AG04450 (cell line): ENCODE measurements at regions not wholly inside any gene's neighbourhood (a gene's known extent, or its start where the extent isn't known, plus 50 kb on each side); places are given as distances from the start of the nearest gene placed in this dataset.

Source experiments
- CTCF ChIA-PET: fragments of 300-600, 350-600 bp; formaldehyde crosslinking; extraction: SDS; loops from one replicate; lab custom pipeline; 2022; ENCODE audit warnings: antibody characterized with exemption, inconsistent platforms; lab: Charles Lee
- POLR2A ChIA-PET: fragments of 350-600 bp; formaldehyde crosslinking; extraction: SDS; loops from one replicate; lab custom pipeline; 2021; ENCODE audit warnings: antibody characterized with exemption, inconsistent platforms; lab: Yijun Ruan, JAX
- DNase-seq: peaks from one replicate; pipeline ENCODE4 v3.0.0-alpha.2; 2011; ENCODE audit warnings: low read depth, low spot score
- H3K27ac ChIP-seq: one replicate; pipeline ENCODE4 v1.5.1; 2012; ENCODE audit warnings: low read depth, low read length, control low read depth
- H3K27me3 ChIP-seq: one replicate; pipeline ENCODE4 v1.6.0; 2012; ENCODE audit warnings: low read length; ENCODE audit not compliant: control insufficient read depth, insufficient read depth
- H3K4me3 ChIP-seq: 2 replicates; pipeline ENCODE4 v1.5.1; 2011; ENCODE audit warnings: mild to moderate bottlenecking, low read depth, low read length, control low read depth
- H3K9me3 ChIP-seq: 2 replicates; pipeline ENCODE4 v1.5.1; 2012; ENCODE audit warnings: low read length; ENCODE audit not compliant: control insufficient read depth, insufficient read depth
- TF ChIP-seq, protein P1 (sequence below): IDR thresholded peaks from 2 replicates; pipeline ENCODE4 v1.5.1; 2011; ENCODE audit warnings: low read depth, low read length, control low read depth, inconsistent platforms

- DNase-seq: no peak
- Histone ChIP-seq H3K27me3 (peaks cover 10% of the 10 kb centered on the region), H3K27ac (no peak overlapping the region), H3K9me3 (no peaks in the 10 kb centered on the region), H3K4me3 (no peak overlapping the region)
- CTCF ChIA-PET: interaction anchor here (0.5 kb wide), 1 partner anchor 37 kb away, joined by 3 read pairs; no protein-coding TSS in a partner anchor
- TF ChIP-seq, protein P1, sequence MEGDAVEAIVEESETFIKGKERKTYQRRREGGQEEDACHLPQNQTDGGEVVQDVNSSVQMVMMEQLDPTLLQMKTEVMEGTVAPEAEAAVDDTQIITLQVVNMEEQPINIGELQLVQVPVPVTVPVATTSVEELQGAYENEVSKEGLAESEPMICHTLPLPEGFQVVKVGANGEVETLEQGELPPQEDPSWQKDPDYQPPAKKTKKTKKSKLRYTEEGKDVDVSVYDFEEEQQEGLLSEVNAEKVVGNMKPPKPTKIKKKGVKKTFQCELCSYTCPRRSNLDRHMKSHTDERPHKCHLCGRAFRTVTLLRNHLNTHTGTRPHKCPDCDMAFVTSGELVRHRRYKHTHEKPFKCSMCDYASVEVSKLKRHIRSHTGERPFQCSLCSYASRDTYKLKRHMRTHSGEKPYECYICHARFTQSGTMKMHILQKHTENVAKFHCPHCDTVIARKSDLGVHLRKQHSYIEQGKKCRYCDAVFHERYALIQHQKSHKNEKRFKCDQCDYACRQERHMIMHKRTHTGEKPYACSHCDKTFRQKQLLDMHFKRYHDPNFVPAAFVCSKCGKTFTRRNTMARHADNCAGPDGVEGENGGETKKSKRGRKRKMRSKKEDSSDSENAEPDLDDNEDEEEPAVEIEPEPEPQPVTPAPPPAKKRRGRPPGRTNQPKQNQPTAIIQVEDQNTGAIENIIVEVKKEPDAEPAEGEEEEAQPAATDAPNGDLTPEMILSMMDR: no peak
- POLR2A ChIA-PET: no interaction called here
Observed at GRCh38 chr22:27149921-27150543, 492.6 kb downstream of the MIAT start.

GRCh38 chr22:27150544-27150941 lies 493.2 kb downstream of the MIAT start:
- CTCF ChIA-PET: interaction anchor here (0.5 kb wide), 1 partner anchor 37 kb away, joined by 3 read pairs; no protein-coding TSS in a partner anchor
- Histone ChIP-seq H3K9me3 (no peaks in the 10 kb centered on the region), H3K27me3 (peaks cover 6% of the 10 kb centered on the region), H3K4me3 (no peak overlapping the region), H3K27ac (no peak overlapping the region)
- no peak for DNase-seq
- POLR2A ChIA-PET: no interaction called here
- TF ChIP-seq, protein P1: no peak

GRCh38 chr22:27151407-27151806 lies 494.0 kb downstream of the MIAT start:
- TF ChIP-seq, protein P1: no peak
- CTCF ChIA-PET: interaction anchor here (0.6 to 0.7 kb wide), 3 partner anchors 12 to 418 kb away, joined by 3 to 5 read pairs (median 3); no protein-coding TSS in a partner anchor
- DNase-seq: no peak
- peaks cover 5% of the 10 kb centered on the region for H3K27me3 ChIP-seq
- POLR2A ChIA-PET: interaction anchor here (0.6 kb wide), 1 partner anchor 535 kb away, joined by 5 read pairs; no protein-coding TSS in a partner anchor
- H3K27ac ChIP-seq: no peak overlapping the region
- H3K9me3 ChIP-seq: no peaks in the 10 kb centered on the region
- H3K4me3 ChIP-seq: no peak overlapping the region

DNA sequence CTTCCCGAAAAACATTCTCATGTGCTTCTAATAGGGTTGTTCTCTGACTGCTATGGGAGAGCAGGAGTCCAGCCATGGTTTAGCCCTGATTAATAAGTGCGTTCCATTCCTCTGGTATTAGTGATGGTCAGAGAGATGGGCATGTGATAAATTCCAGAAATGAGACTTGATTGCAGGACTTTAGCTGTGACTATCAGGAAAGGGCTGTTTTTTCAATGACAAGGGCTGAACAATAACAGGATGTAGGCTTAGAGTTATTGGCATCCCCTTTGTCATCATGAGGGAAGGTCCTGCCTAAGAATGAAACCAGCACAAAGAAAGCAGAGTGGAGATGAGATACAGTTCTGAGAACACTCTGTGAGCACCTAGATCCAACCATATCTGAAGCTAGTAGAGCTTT lies 494.6 kb downstream of the MIAT start:
- Histone ChIP-seq H3K27me3 (peaks cover 10% of the 10 kb centered on the region), H3K27ac (no peak overlapping the region), H3K4me3 (no peak overlapping the region), H3K9me3 (no peaks in the 10 kb centered on the region)
- ChIA-PET CTCF (interaction anchor here (0.5 to 0.7 kb wide), 2 partner anchors 12 to 146 kb away, joined by 3 to 6 read pairs; no protein-coding TSS in a partner anchor), POLR2A (no interaction called here)
- TF ChIP-seq, protein P1: no peak
- no peak for DNase-seq

- POLR2A ChIA-PET: no interaction called here
- no peak overlapping the region for H3K4me3 ChIP-seq
- TF ChIP-seq, protein P1: no peak
- H3K27ac ChIP-seq: no peak overlapping the region
- DNase-seq: no peak
- H3K9me3 ChIP-seq: no peaks in the 10 kb centered on the region
- CTCF ChIA-PET: no interaction called here
- H3K27me3 ChIP-seq: peaks cover 10% of the 10 kb centered on the region
Observed at GRCh38 chr22:27152883-27153282, 495.5 kb downstream of the MIAT start.
